ENCODE measurements at regions not wholly inside any gene's neighbourhood (a gene's known extent, or its start where the extent isn't known, plus 50 kb on each side); places are given as distances from the start of the nearest gene placed in this dataset.

GRCh38 chr12:41856228-41856627, 288.4 kb downstream of the GXYLT1 start:
- Histone ChIP-seq H3K9me3 (replicated peaks; ENCODE audit: control insufficient read depth, low read depth, low read length) (no peaks in the 10 kb centered on the region), H3K4me3 (ENCODE audit: low read length) (no peak overlapping the region), H3K4me1 (ENCODE audit: control insufficient read depth, insufficient read depth, low read length) (no peaks in the 10 kb centered on the region), H3K36me3 (ENCODE audit: control insufficient read depth, insufficient read depth, low read length) (no peaks in the 10 kb centered on the region), H3K27ac (ENCODE audit: low read length) (no peak overlapping the region), H3K27me3 (ENCODE audit: control insufficient read depth, insufficient read depth, low read length) (no peaks in the 10 kb centered on the region)
- 83% methylated on average over 2 of the region's 3 CpGs for WGBS (ENCODE audit: insufficient coverage)
- no peak for DNase-seq

GRCh38 chr12:41850046-41850445, 294.6 kb downstream of the GXYLT1 start:
- H3K27me3 ChIP-seq (ENCODE audit: control insufficient read depth, insufficient read depth, low read length): no peaks in the 10 kb centered on the region
- no peak overlapping the region for H3K4me3 ChIP-seq (ENCODE audit: low read length)
- no CpG with 5 or more reads among the region's 3 CpGs for WGBS (ENCODE audit: insufficient coverage)
- H3K4me1 ChIP-seq (ENCODE audit: control insufficient read depth, insufficient read depth, low read length): no peaks in the 10 kb centered on the region
- peaks cover 3% of the 10 kb centered on the region for H3K9me3 ChIP-seq (replicated peaks; ENCODE audit: control insufficient read depth, low read depth, low read length)
- no peaks in the 10 kb centered on the region for H3K36me3 ChIP-seq (ENCODE audit: control insufficient read depth, insufficient read depth, low read length)
- H3K27ac ChIP-seq (ENCODE audit: low read length): no peak overlapping the region
- peak; percentile 12 for DNase-seq

GRCh38 chr12:41846718-41847117, 298.0 kb downstream of the GXYLT1 start:
- H3K4me1 ChIP-seq (ENCODE audit: control insufficient read depth, insufficient read depth, low read length): no peaks in the 10 kb centered on the region
- no peaks in the 10 kb centered on the region for H3K36me3 ChIP-seq (ENCODE audit: control insufficient read depth, insufficient read depth, low read length)
- no peak overlapping the region for H3K4me3 ChIP-seq (ENCODE audit: low read length)
- H3K27ac ChIP-seq (ENCODE audit: low read length): no peak overlapping the region
- WGBS (ENCODE audit: insufficient coverage): no CpG with 5 or more reads among the region's 1 CpG
- no peak for DNase-seq
- H3K27me3 ChIP-seq (ENCODE audit: control insufficient read depth, insufficient read depth, low read length): no peaks in the 10 kb centered on the region
- H3K9me3 ChIP-seq (replicated peaks; ENCODE audit: control insufficient read depth, low read depth, low read length): peaks cover 3% of the 10 kb centered on the region

GRCh38 chr12:41836416-41836815, 308.3 kb downstream of the GXYLT1 start:
- WGBS (ENCODE audit: insufficient coverage): no CpG with 5 or more reads among the region's 2 CpGs
- Histone ChIP-seq H3K4me3 (ENCODE audit: low read length) (no peak overlapping the region), H3K27ac (ENCODE audit: low read length) (no peak overlapping the region), H3K36me3 (ENCODE audit: control insufficient read depth, insufficient read depth, low read length) (no peaks in the 10 kb centered on the region), H3K27me3 (ENCODE audit: control insufficient read depth, insufficient read depth, low read length) (no peaks in the 10 kb centered on the region), H3K4me1 (ENCODE audit: control insufficient read depth, insufficient read depth, low read length) (no peaks in the 10 kb centered on the region), H3K9me3 (replicated peaks; ENCODE audit: control insufficient read depth, low read depth, low read length) (no peaks in the 10 kb centered on the region)
- DNase-seq: no peak

- no peak for DNase-seq
- no peaks in the 10 kb centered on the region for H3K36me3 ChIP-seq (ENCODE audit: control insufficient read depth, insufficient read depth, low read length)
- H3K9me3 ChIP-seq (replicated peaks; ENCODE audit: control insufficient read depth, low read depth, low read length): no peaks in the 10 kb centered on the region
- no peak overlapping the region for H3K27ac ChIP-seq (ENCODE audit: low read length)
- no peaks in the 10 kb centered on the region for H3K4me1 ChIP-seq (ENCODE audit: control insufficient read depth, insufficient read depth, low read length)
- no peak overlapping the region for H3K4me3 ChIP-seq (ENCODE audit: low read length)
- H3K27me3 ChIP-seq (ENCODE audit: control insufficient read depth, insufficient read depth, low read length): no peaks in the 10 kb centered on the region
Measured at GRCh38 chr12:41835556-41835955, 309.1 kb downstream of the GXYLT1 start.

- Histone ChIP-seq H3K36me3 (ENCODE audit: control insufficient read depth, insufficient read depth, low read length) (no peaks in the 10 kb centered on the region), H3K4me1 (ENCODE audit: control insufficient read depth, insufficient read depth, low read length) (no peaks in the 10 kb centered on the region), H3K27ac (ENCODE audit: low read length) (no peak overlapping the region), H3K27me3 (ENCODE audit: control insufficient read depth, insufficient read depth, low read length) (no peaks in the 10 kb centered on the region), H3K9me3 (replicated peaks; ENCODE audit: control insufficient read depth, low read depth, low read length) (no peaks in the 10 kb centered on the region), H3K4me3 (ENCODE audit: low read length) (no peak overlapping the region)
- 86% methylated on average over 2 of the region's 3 CpGs for WGBS (ENCODE audit: insufficient coverage)
- DNase-seq: no peak
Measured at GRCh38 chr12:41819948-41820347, 324.7 kb downstream of the GXYLT1 start.

- Histone ChIP-seq H3K9me3 (replicated peaks; ENCODE audit: control insufficient read depth, low read depth, low read length) (no peaks in the 10 kb centered on the region), H3K36me3 (ENCODE audit: control insufficient read depth, insufficient read depth, low read length) (no peaks in the 10 kb centered on the region), H3K4me3 (ENCODE audit: low read length) (no peak overlapping the region), H3K27ac (ENCODE audit: low read length) (no peak overlapping the region), H3K4me1 (ENCODE audit: control insufficient read depth, insufficient read depth, low read length) (no peaks in the 10 kb centered on the region), H3K27me3 (ENCODE audit: control insufficient read depth, insufficient read depth, low read length) (no peaks in the 10 kb centered on the region)
- no peak for DNase-seq
- WGBS (ENCODE audit: insufficient coverage): 88% methylated on average over 1 of the region's 2 CpGs
Measured at GRCh38 chr12:41804026-41804425, 340.6 kb downstream of the GXYLT1 start.

GRCh38 chr12:41802803-41803202, 341.9 kb downstream of the GXYLT1 start:
- no peak overlapping the region for H3K4me3 ChIP-seq (ENCODE audit: low read length)
- WGBS (ENCODE audit: insufficient coverage): no CpG with 5 or more reads among the region's 2 CpGs

GRCh38 chr12:41801261-41801660, 343.4 kb downstream of the GXYLT1 start:
- Histone ChIP-seq H3K27me3 (ENCODE audit: control insufficient read depth, insufficient read depth, low read length) (no peaks in the 10 kb centered on the region), H3K36me3 (ENCODE audit: control insufficient read depth, insufficient read depth, low read length) (no peaks in the 10 kb centered on the region), H3K9me3 (replicated peaks; ENCODE audit: control insufficient read depth, low read depth, low read length) (no peaks in the 10 kb centered on the region), H3K4me1 (ENCODE audit: control insufficient read depth, insufficient read depth, low read length) (no peaks in the 10 kb centered on the region), H3K27ac (ENCODE audit: low read length) (no peak overlapping the region), H3K4me3 (ENCODE audit: low read length) (no peak overlapping the region)
- no peak for DNase-seq
- WGBS (ENCODE audit: insufficient coverage): 83% methylated on average over 1 of the region's 1 CpG

More at GRCh38 chr12:41802803-41803202, 341.9 kb downstream of the GXYLT1 start:
- no peaks in the 10 kb centered on the region for H3K4me1 ChIP-seq (ENCODE audit: control insufficient read depth, insufficient read depth, low read length)
- no peaks in the 10 kb centered on the region for H3K27me3 ChIP-seq (ENCODE audit: control insufficient read depth, insufficient read depth, low read length)
- H3K27ac ChIP-seq (ENCODE audit: low read length): no peak overlapping the region
- H3K36me3 ChIP-seq (ENCODE audit: control insufficient read depth, insufficient read depth, low read length): no peaks in the 10 kb centered on the region
- DNase-seq: peak; percentile 7
- no peaks in the 10 kb centered on the region for H3K9me3 ChIP-seq (replicated peaks; ENCODE audit: control insufficient read depth, low read depth, low read length)

GRCh38 chr12:41799671-41800070, 345.0 kb downstream of the GXYLT1 start:
- Histone ChIP-seq H3K27me3 (ENCODE audit: control insufficient read depth, insufficient read depth, low read length) (no peaks in the 10 kb centered on the region), H3K27ac (ENCODE audit: low read length) (no peak overlapping the region), H3K4me3 (ENCODE audit: low read length) (no peak overlapping the region), H3K9me3 (replicated peaks; ENCODE audit: control insufficient read depth, low read depth, low read length) (no peaks in the 10 kb centered on the region), H3K4me1 (ENCODE audit: control insufficient read depth, insufficient read depth, low read length) (peaks cover 7% of the 10 kb centered on the region), H3K36me3 (ENCODE audit: control insufficient read depth, insufficient read depth, low read length) (no peaks in the 10 kb centered on the region)
- no peak for DNase-seq
- no CpG with 5 or more reads among the region's 3 CpGs for WGBS (ENCODE audit: insufficient coverage)

- Histone ChIP-seq H3K4me1 (ENCODE audit: control insufficient read depth, insufficient read depth, low read length) (peaks cover 7% of the 10 kb centered on the region), H3K27me3 (ENCODE audit: control insufficient read depth, insufficient read depth, low read length) (no peaks in the 10 kb centered on the region), H3K36me3 (ENCODE audit: control insufficient read depth, insufficient read depth, low read length) (no peaks in the 10 kb centered on the region), H3K9me3 (replicated peaks; ENCODE audit: control insufficient read depth, low read depth, low read length) (peaks cover 6% of the 10 kb centered on the region), H3K4me3 (ENCODE audit: low read length) (no peak overlapping the region), H3K27ac (ENCODE audit: low read length) (no peak overlapping the region)
- no peak for DNase-seq
- WGBS (ENCODE audit: insufficient coverage): 86% methylated on average over 4 of the region's 5 CpGs
Measured at GRCh38 chr12:41795910-41796309, 348.8 kb downstream of the GXYLT1 start.

Data from muscle of leg (tissue), 3 donors.